Calu3 (cell line): ENCODE measurements at regions not wholly inside any gene's neighbourhood (a gene's known extent, or its start where the extent isn't known, plus 50 kb on each side); places are given as distances from the start of the nearest gene placed in this dataset.
"Not testable (repeated sequence)": the region's sequence is repeated elsewhere in the genome, so short reads cannot be mapped to it uniquely, and the experiment has no call there.

Experiments used
- BruUV-seq: library from RNA; stranded (reverse); fragments of 400-500 nt; replicated peaks from 2 replicates; lab custom pipeline; 2021; lab: Mats Ljungman, UMichigan
- CTCF ChIA-PET: fragments of 300-600 bp; sonication (Branson Sonifier 250); formaldehyde crosslinking; loops from one replicate; lab custom pipeline; 2022; ENCODE audit warnings: antibody characterized with exemption; lab: Charles Lee
- DNase-seq: peaks from one replicate; pipeline ENCODE4 v3.0.0; 2022
- H3K27ac Mint-ChIP-seq: one replicate; pipeline ENCODE4 v1.8.0; 2022; ENCODE audit warnings: mixed read lengths; ENCODE audit not compliant: unreplicated experiment
- H3K27me3 Mint-ChIP-seq: one replicate; pipeline ENCODE4 v1.8.0; 2022; ENCODE audit warnings: mixed read lengths; ENCODE audit not compliant: unreplicated experiment
- H3K36me3 Mint-ChIP-seq: one replicate; pipeline ENCODE4 v1.8.0; 2022; ENCODE audit warnings: mild to moderate bottlenecking, moderate library complexity, mixed read lengths; ENCODE audit not compliant: insufficient read depth, unreplicated experiment
- H3K4me1 Mint-ChIP-seq: one replicate; pipeline ENCODE4 v1.8.0; 2022; ENCODE audit warnings: mild to moderate bottlenecking, low read depth, mixed read lengths; ENCODE audit not compliant: unreplicated experiment
- H3K4me3 Mint-ChIP-seq: one replicate; pipeline ENCODE4 v1.8.0; 2022; ENCODE audit warnings: mild to moderate bottlenecking, low read depth, moderate library complexity, mixed read lengths; ENCODE audit not compliant: unreplicated experiment
- H3K9me3 Mint-ChIP-seq: one replicate; pipeline ENCODE4 v1.8.0; 2022; ENCODE audit warnings: low read depth, mixed read lengths; ENCODE audit not compliant: unreplicated experiment
- intact Hi-C: fragments of 100-400 bp; cut with micrococcal nuclease; formaldehyde crosslinking; loops from one replicate; pipeline ENCODE4 v1.10.0; 2022; ENCODE audit not compliant: unreplicated experiment
- TF ChIP-seq, protein P1 (sequence below): fragments of 200-600 bp; IDR thresholded peaks from one replicate; pipeline ENCODE4 v1.8.0; 2022; ENCODE audit warnings: antibody characterized with exemption; ENCODE audit not compliant: unreplicated experiment

DNA sequence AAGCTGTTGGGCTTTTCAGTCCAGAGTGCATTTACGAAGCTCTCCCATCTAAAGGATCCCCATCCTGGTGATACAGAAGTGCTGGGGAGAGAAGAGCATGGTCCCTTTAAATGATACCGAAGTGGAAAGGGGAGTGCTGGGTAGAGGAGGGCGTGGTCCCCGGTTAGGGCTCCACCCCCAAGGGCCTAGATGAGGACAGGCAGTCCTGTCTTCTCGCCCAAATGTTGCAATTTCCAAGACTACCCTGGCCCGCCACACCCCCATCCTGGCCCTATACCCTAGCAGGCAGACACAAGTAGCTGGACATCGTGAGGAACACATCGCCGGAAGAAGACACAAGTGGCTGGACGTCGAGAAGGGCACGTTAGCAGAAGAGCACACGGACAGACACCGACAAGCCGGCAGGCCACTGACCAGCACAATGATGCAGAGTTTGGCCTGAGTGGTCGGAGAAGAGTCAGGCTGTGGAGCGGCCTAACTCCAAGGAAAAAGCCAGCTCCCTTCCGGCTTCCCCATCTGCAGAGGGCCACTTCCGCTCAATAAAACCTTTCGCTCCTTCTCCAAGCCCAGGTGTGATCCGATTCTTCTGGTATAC is 439.5 kb upstream of the NRP1 start:
- Mint-ChIP-seq H3K9me3 (no peaks in the 10 kb centered on the region), H3K27ac (no peak overlapping the region), H3K27me3 (no peaks in the 10 kb centered on the region), H3K36me3 (no peaks in the 10 kb centered on the region), H3K4me1 (no peaks in the 10 kb centered on the region), H3K4me3 (no peak overlapping the region)
- intact Hi-C loops: no loop called here
- CTCF ChIA-PET: no interaction called here
- no peak for DNase-seq
- no TSS peak for BruUV-seq
- TF ChIP-seq, protein P1, sequence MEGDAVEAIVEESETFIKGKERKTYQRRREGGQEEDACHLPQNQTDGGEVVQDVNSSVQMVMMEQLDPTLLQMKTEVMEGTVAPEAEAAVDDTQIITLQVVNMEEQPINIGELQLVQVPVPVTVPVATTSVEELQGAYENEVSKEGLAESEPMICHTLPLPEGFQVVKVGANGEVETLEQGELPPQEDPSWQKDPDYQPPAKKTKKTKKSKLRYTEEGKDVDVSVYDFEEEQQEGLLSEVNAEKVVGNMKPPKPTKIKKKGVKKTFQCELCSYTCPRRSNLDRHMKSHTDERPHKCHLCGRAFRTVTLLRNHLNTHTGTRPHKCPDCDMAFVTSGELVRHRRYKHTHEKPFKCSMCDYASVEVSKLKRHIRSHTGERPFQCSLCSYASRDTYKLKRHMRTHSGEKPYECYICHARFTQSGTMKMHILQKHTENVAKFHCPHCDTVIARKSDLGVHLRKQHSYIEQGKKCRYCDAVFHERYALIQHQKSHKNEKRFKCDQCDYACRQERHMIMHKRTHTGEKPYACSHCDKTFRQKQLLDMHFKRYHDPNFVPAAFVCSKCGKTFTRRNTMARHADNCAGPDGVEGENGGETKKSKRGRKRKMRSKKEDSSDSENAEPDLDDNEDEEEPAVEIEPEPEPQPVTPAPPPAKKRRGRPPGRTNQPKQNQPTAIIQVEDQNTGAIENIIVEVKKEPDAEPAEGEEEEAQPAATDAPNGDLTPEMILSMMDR: no peak

DNA sequence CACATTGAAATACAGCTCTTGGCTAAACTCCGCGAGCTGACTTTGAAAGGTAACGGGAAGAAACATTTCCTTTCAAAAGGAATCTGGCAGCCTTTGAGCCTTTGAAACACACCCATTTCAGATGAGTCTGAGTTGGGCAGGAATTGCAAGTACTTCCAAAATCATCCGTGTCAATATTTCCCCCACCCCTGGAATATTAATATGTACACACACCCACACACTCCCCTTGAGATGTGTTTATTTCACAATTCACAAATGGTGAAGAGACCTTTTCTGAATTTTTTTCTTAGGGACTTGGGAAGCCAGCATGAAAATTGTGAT is 438.7 kb upstream of the NRP1 start:
- intact Hi-C loops: no loop called here
- H3K4me1 Mint-ChIP-seq: no peaks in the 10 kb centered on the region
- no TSS peak for BruUV-seq
- no peaks in the 10 kb centered on the region for H3K27me3 Mint-ChIP-seq
- CTCF ChIA-PET: interaction anchor here (0.6 kb wide), 1 partner anchor 346 kb away, joined by 4 read pairs; no protein-coding TSS in a partner anchor
- TF ChIP-seq, protein P1: no peak
- no peaks in the 10 kb centered on the region for H3K9me3 Mint-ChIP-seq
- H3K36me3 Mint-ChIP-seq: no peaks in the 10 kb centered on the region
- DNase-seq: no peak
- no peak overlapping the region for H3K27ac Mint-ChIP-seq
- no peak overlapping the region for H3K4me3 Mint-ChIP-seq

DNA sequence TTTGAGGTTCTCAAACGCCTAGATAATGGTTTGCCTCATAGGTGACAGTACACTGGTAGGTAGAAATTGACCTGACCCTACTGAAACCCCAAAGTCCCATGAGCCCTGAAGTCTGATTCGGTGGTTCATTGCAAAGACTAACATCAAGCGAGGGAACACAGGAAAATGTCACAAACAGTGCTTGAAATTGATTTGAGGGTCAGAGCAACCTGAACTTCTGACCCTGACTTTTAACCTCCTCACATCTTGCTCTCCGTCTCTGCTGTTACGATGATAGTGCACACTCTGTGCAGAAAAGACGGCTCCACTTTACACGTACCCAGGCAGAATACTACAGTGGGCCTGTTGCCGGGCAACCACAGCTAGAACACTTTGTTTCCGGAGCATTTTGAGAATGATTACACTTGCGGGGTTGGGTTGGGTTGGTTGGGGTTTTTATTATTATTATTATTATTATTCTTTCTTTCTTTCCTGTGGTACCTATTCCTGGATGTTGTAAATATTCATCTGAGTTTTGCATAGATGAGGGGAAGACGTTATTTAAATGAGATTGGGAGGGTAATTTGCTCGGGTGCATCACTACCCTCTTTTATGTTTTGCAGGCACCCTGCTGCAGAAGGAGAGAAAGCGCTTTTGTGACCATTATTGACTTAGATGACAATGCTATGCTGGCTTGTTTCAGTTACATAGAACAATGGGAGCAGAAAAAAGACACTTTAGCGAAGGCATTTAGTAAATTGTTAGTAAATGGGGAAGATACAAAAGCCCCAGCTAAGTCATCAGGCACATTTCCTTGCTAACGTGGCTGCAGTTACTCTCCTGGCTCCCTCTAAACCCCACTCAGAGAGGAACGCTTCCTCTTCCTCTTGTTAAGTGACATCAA is 438.1 kb upstream of the NRP1 start:
- no peak overlapping the region for H3K4me3 Mint-ChIP-seq
- no peaks in the 10 kb centered on the region for H3K27me3 Mint-ChIP-seq
- TF ChIP-seq, protein P1: no peak
- DNase-seq: no peak
- no peaks in the 10 kb centered on the region for H3K36me3 Mint-ChIP-seq
- no peaks in the 10 kb centered on the region for H3K9me3 Mint-ChIP-seq
- H3K4me1 Mint-ChIP-seq: no peaks in the 10 kb centered on the region
- BruUV-seq: no TSS peak
- CTCF ChIA-PET: interaction anchor here (0.6 kb wide), 1 partner anchor 347 kb away, joined by 4 read pairs; no protein-coding TSS in a partner anchor
- intact Hi-C loops: no loop called here
- no peak overlapping the region for H3K27ac Mint-ChIP-seq

DNA sequence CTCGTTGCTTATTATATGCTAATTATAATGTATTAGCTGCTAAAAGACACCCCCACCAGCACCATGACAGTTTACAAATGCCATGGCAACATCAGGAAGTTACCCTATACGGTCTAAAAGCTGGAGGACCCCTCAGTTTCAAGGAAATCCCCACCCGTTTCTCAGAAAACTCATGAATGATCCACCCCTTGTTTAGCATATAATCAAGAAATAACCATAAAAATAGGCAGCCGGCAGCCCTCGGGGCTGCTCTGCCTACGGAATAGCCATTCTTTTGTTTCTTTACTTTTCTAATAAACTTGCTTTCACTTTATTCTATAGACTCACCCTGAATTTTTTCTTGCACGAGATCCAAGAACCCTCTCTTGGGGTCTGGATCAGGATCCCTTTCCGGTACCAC is 437.4 kb upstream of the NRP1 start:
- H3K36me3 Mint-ChIP-seq, H3K27ac Mint-ChIP-seq, H3K4me3 Mint-ChIP-seq, CTCF ChIA-PET, H3K27me3 Mint-ChIP-seq, H3K4me1 Mint-ChIP-seq, DNase-seq, BruUV-seq, H3K9me3 Mint-ChIP-seq, intact Hi-C loops: not testable (repeated sequence)
